ENCODE measurements at regions not wholly inside any gene's neighbourhood (a gene's known extent, or its start where the extent isn't known, plus 50 kb on each side); places are given as distances from the start of the nearest gene placed in this dataset.

DNA sequence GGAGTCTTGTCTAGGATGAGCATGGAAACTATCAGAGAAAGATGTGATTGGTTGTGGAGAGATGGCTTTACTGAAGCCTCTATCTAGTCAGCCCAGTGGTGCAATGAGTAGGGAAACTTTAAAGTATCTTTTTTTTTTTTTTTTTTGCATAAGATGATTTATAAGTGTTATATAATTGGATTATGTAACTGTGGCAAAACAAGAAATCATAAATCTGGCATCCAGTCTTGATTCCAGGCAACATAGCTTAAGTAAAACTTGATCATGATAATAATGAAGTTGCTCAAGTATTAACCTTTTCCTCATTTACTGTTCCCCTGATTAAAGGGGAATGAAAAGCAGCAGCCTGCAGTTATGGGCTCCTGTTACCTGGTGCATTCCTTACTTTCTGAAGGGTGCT lies 538.0 kb upstream of the ATP2B1 start:
- TF ChIP-seq, protein P1, sequence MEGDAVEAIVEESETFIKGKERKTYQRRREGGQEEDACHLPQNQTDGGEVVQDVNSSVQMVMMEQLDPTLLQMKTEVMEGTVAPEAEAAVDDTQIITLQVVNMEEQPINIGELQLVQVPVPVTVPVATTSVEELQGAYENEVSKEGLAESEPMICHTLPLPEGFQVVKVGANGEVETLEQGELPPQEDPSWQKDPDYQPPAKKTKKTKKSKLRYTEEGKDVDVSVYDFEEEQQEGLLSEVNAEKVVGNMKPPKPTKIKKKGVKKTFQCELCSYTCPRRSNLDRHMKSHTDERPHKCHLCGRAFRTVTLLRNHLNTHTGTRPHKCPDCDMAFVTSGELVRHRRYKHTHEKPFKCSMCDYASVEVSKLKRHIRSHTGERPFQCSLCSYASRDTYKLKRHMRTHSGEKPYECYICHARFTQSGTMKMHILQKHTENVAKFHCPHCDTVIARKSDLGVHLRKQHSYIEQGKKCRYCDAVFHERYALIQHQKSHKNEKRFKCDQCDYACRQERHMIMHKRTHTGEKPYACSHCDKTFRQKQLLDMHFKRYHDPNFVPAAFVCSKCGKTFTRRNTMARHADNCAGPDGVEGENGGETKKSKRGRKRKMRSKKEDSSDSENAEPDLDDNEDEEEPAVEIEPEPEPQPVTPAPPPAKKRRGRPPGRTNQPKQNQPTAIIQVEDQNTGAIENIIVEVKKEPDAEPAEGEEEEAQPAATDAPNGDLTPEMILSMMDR (IDR thresholded peaks at IDR 0.05) = no peak
- no peak for TF ChIP-seq POLR2A (IDR thresholded peaks at IDR 0.05)

Data from heart left ventricle (tissue), 13 donors.